HG02798 (cell line): ENCODE measurements at regions not wholly inside any gene's neighbourhood (a gene's known extent, or its start where the extent isn't known, plus 50 kb on each side); places are given as distances from the start of the nearest gene placed in this dataset.
"Not testable (repeated sequence)": the region's sequence is repeated elsewhere in the genome, so short reads cannot be mapped to it uniquely, and the experiment has no call there.

Experiments used
- ATAC-seq: cut with Tn5 transposase; IDR thresholded peaks from one replicate; pipeline ENCODE4 v1.9.1; 2021; ENCODE audit warnings: mild to moderate bottlenecking; ENCODE audit not compliant: unreplicated experiment, poor library complexity

GRCh38 chr3:26438981-26439884, 183.3 kb upstream of the LRRC3B start:
- no peak for ATAC-seq

- peak; percentile 59 for ATAC-seq
These were observed 172.6 kb upstream of the LRRC3B start for GRCh38 chr3:26449996-26450395.

DNA sequence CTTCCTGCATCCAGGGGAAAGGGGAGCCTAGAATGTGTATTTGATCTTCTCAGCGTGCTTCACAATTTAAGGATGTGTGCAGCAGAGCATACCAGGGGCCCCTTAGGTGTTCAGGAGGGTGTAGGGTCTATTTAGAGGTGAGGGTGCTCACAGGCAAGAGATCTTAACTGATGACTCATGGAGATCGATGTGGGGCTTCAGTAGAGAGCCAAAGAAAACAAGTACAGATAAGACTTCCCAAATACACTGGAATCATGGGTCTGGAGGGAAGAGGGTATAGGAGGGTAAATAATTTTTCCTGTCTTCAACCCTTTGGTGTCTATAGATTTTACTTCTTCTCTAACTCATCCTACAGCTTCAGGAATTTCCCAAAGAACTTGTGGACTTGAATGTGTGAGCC, 170.2 kb upstream of the LRRC3B start:
- no peak for ATAC-seq

DNA sequence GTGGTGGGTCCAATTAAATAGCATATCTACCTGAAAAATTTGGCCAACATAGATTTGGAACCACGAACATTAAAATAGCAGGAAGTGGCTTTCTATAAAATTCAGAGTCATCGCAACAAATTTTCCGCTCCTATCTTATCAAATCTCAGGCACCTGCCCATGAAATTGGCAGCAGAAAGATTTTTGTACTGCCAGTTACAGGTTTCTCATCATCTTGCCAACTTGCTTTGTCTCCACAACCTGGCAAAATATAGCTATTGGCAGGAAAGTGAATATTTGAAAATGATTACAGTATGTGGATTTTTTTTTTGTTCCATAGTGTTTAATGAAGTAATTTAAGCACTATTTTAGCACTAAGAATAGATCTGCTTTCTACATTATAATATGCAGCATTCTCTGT, 161.6 kb upstream of the LRRC3B start:
- no peak for ATAC-seq

DNA sequence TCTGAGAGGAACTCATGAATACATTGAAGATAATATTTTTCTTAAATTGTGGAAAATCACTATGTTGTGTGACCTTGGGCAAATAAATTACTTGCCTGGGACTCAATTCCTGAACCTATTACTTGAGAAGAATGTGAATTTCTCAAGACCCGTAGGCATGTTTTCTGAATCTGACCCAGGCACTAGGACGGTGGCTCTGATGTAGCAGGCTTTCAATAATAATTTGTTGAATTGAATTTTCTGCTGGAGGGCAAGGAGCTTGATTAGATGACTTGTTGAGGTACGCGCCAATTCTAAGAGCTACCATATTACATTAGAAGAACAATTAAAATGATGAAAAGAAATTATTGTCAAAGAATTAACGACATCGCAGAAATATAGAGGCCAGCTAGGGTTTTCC, 150.2 kb upstream of the LRRC3B start:
- ATAC-seq, result no peak

DNA sequence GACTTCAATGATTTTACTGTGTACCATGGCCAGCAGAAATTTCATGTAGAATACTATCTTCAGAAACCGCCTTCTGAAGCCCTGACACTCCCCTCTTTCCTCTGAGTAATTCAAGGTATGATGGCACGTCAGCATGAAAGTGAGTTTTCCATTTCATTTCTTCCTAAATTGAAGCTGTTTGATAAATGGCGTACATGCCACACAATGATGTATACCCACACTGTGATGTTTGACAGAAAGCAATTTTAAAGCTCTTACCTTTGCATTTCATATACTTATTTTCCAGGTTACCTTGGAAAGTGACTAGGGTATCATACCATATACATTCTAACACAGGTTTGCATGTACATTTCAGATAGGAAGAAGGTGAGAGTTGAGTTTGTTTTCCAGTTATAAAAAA, 147.9 kb upstream of the LRRC3B start:
- ATAC-seq, result no peak

DNA sequence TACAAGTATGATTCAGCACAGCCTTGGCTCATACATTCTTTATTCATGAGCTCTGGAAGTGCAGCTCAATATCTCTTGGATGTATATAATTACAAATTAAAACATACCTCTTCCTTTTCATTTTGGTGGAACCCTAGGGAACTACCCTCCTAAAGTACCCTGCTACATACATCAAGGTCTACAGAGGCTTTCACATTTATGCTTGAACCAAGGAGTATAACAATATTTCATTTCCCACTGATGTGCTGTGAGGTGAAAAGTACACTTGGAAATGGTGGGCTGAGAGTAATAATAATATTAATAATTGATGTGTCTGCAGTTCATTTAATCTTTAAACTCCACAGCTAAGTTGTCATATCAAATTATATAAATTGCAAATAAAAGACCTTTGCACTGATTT, 142.2 kb upstream of the LRRC3B start:
- ATAC-seq, result no peak

- no peak for ATAC-seq
These were observed 138.4 kb upstream of the LRRC3B start for GRCh38 chr3:26484140-26484539.

- no peak for ATAC-seq
These were observed 124.3 kb upstream of the LRRC3B start for GRCh38 chr3:26498271-26498670.

DNA sequence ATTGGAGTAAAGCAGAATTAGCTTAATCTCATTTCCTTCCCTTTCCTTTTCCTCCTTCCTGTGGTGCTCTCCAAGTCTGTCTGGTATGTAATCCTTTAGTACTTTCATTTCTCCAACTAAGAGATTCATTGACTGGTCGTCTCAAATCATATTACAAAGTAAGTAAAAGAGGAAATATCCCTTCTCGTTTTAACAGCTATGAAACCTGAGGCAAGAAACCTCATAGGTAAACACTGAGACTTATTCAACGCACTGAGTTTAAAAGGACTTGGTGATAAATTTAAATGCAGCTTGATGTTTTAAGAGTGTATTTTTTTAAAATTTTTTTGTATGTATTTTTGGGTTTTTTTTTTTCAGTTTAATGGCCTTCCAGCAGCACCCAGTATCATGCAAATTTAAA, 117.2 kb upstream of the LRRC3B start:
- ATAC-seq, result no peak

DNA sequence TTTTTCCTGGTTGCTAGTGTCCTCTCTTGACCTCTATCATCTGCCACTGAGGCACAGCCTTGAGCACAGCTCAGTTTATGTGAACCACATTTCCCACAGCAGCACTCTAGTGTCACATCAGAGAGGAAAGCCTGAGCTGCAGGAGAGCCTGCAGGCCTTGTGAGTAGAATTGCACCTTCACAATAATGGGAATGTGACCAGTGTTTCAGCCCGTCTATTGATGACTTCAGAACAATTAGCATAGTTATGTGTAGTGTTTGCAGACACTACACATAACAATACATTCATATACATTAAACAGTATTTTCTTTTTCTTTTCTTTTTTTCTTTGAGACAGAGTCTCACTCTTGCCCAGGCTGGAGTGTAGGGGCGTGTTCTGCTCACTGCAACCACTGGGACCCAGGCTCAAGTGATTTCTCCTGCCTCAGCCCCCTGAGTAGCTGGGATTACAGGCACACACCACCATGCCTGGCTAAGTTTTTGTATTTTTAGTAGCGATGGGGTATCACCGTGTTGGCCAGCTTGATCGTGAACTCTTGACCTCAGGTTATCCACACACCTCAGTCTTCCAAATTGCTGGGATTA, 108.0 kb upstream of the LRRC3B start:
- ATAC-seq, result not testable (repeated sequence)

GRCh38 chr3:26515351-26515750, 107.2 kb upstream of the LRRC3B start:
- no peak for ATAC-seq

- ATAC-seq, result no peak
These were observed 101.3 kb upstream of the LRRC3B start for GRCh38 chr3:26521261-26521660.

- ATAC-seq, result no peak
These were observed 99.7 kb upstream of the LRRC3B start for GRCh38 chr3:26522919-26523318.

- no peak for ATAC-seq
These were observed 97.6 kb upstream of the LRRC3B start for GRCh38 chr3:26525013-26525412.

DNA sequence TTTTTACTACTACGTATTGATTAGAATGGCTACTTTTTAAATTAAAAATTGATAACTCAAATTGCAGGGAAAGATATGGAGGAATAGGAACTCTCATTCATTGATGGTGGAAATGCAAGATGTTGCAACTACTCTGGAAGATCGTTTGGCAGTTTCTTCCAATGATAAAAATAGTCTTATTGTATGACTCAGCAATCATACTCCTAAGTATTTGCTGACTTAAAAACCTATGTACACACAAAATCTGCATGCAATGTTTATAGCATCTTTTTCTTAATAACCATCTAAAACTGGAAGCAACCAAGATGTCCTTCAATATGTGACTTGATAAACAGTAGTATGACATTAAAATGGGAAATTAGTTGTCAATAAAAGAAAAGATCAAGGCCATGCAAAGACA, 87.4 kb upstream of the LRRC3B start:
- ATAC-seq, result no peak

- no peak for ATAC-seq
These were observed 85.6 kb upstream of the LRRC3B start for GRCh38 chr3:26536955-26537354.

DNA sequence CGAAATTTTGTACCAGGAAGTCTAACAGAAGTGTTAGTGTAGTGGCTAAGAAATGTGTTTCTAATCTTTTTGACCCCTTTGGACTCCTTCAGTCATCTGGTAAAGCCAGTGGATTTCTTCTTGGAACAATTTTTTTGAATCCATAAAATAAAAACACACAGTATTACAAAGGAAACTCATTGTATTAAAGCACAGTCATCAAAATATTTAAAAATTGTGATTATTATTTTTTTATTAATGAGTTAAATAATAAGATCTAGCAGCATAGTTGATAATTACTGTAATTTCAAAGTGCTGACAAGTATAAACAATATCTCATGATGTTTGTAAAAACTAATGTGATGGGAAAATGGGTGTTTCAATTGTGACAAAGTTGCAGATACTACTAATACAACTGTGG, 72.2 kb upstream of the LRRC3B start:
- no peak for ATAC-seq

DNA sequence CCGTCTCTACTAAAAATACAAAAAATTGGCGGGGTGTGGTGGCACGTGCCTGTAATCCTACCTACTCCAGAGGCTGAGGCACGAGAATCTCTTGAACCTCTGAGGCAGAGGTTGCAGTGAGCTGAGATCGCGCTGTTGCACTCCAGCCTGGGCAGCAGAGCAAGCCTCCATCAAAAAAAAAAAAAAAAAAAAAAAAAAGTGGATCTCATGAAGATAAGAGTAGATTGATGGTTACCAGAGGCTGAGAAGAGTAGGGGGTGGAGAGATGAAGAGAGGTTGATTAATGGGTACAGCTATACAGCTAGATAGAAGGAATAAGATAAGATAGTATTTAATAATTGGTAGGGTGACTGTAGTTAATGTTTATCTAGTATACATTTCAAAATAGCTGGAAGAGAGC, 65.9 kb upstream of the LRRC3B start:
- no peak for ATAC-seq

GRCh38 chr3:26558257-26558656, 64.3 kb upstream of the LRRC3B start:
- ATAC-seq, result no peak

DNA sequence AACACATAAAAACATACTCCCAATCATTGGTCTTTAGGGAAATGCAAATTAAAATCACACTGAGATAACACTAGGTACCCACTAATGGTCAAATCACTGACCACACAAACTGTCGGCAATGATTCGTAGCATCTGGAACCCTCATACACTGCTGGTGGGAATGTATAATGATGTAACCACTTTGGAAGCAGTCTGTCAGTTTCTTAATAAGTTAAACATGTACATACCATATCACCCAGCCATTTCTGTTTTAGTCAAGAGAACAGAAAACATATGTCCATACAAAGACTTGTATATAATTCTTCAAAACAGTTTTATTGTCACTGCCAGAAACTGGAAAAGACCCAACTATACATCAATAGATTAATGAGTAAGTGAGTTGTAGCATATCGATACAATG, 63.3 kb upstream of the LRRC3B start:
- ATAC-seq, result no peak

- no peak for ATAC-seq
These were observed 62.5 kb upstream of the LRRC3B start for GRCh38 chr3:26560081-26560480.
